ENCODE measurements at regions not wholly inside any gene's neighbourhood (a gene's known extent, or its start where the extent isn't known, plus 50 kb on each side); places are given as distances from the start of the nearest gene placed in this dataset.

- WGBS (ENCODE audit: extremely low coverage, insufficient read length, low lambda C conversion rate), result no CpG with 5 or more reads among the region's 3 CpGs
- H3K4me3 Mint-ChIP-seq, result no peak overlapping the region
Measured at GRCh38 chr16:62503073-62503472, 466.8 kb upstream of the CDH8 start.

More at GRCh38 chr16:62503073-62503472, 466.8 kb upstream of the CDH8 start:
- no peak for DNase-seq
- Histone ChIP-seq H2BK5ac (ENCODE audit: insufficient read length, low read length) (no peak overlapping the region), H4K5ac (ENCODE audit: insufficient read length, low read depth, low read length) (no peak overlapping the region), H2BK15ac (ENCODE audit: low read depth, low read length) (no peak overlapping the region), H3K14ac (ENCODE audit: insufficient read depth, low read length) (no peak overlapping the region), H3K56ac (ENCODE audit: insufficient read length, low read depth, low read length) (no peak overlapping the region), H2BK12ac (ENCODE audit: insufficient read length, low read depth, low read length) (no peak overlapping the region), H3K79me2 (ENCODE audit: insufficient read depth, low read length) (no peaks in the 10 kb centered on the region), H4K91ac (ENCODE audit: insufficient read length, low read depth, low read length) (no peak overlapping the region), H3K23me2 (ENCODE audit: insufficient read length, low read depth, low read length, poor library complexity, severe bottlenecking) (no peaks in the 10 kb centered on the region), H3K18ac (ENCODE audit: insufficient read length, low read depth, low read length) (no peak overlapping the region), H2BK20ac (ENCODE audit: low read depth, low read length, poor library complexity, severe bottlenecking) (no peak overlapping the region), H3K4ac (ENCODE audit: low read depth, low read length) (no peak overlapping the region), H3T11ph (ENCODE audit: low read length) (no peak overlapping the region), H3K9me3 (ENCODE audit: control insufficient read depth, low read depth, low read length) (no peaks in the 10 kb centered on the region), H4K8ac (replicated peaks; ENCODE audit: insufficient read length, low read depth, low read length) (no peak overlapping the region), H3K27ac (ENCODE audit: insufficient read length, low read depth, low read length) (no peak overlapping the region), H3K79me1 (ENCODE audit: insufficient read depth, low read depth, low read length, poor library complexity, severe bottlenecking) (no peaks in the 10 kb centered on the region), H3K27me3 (ENCODE audit: insufficient read depth, low read length) (no peaks in the 10 kb centered on the region), H4K20me1 (ENCODE audit: control insufficient read depth, insufficient read depth, insufficient read length) (no peaks in the 10 kb centered on the region), H3K9ac (ENCODE audit: extremely low read depth, insufficient read length, low read length) (no peak overlapping the region), H3K23ac (ENCODE audit: insufficient read length, low read depth, low read length) (no peak overlapping the region), H2AFZ (ENCODE audit: low read length) (no peak overlapping the region), H3K4me1 (ENCODE audit: insufficient read depth, low read length) (peaks cover 3% of the 10 kb centered on the region; the same call in 1 of the 2 replicates), H2AK5ac (ENCODE audit: insufficient read length, low read length) (no peak overlapping the region), H2BK120ac (ENCODE audit: low read depth, low read length, poor library complexity, severe bottlenecking) (no peak overlapping the region), H3K4me2 (ENCODE audit: insufficient read depth, insufficient read length, low read length) (no peak overlapping the region)
- no peak overlapping the region for H3K27ac Mint-ChIP-seq
- peaks cover 14 to 15% of the 10 kb centered on the region in 2 experiments for H3K4me1 Mint-ChIP-seq
- peaks cover 0 to 5% (median 3%) of the 10 kb centered on the region in 3 experiments; a peak in 1 of 7 replicates for H3K36me3 Mint-ChIP-seq (ENCODE audit: insufficient read depth in 1 of 3, low read depth in 3 of 3)
- H3K9me3 Mint-ChIP-seq, result peaks cover 0 to 6% of the 10 kb centered on the region in 2 experiments; a peak in 2 of 5 replicates
- no peaks in the 10 kb centered on the region for H3K27me3 Mint-ChIP-seq (ENCODE audit: low read depth)
- no peak for TF ChIP-seq CTCF (conservative IDR thresholded peaks at IDR 0.05)

Measured in H9 (cell line).